Endothelial cell of umbilical vein (primary cell): ENCODE measurements at regions not wholly inside any gene's neighbourhood (a gene's known extent, or its start where the extent isn't known, plus 50 kb on each side); places are given as distances from the start of the nearest gene placed in this dataset.

Source experiments
- BruUV-seq: library from RNA; stranded (reverse); fragments of 400-500 nt; replicated peaks from 2 replicates; lab custom pipeline; 2021; lab: Mats Ljungman, UMichigan
- CTCF ChIA-PET: fragments of 300-600, 350-600 bp; sonication (Branson Sonifier 250); formaldehyde crosslinking; loops from one replicate; lab custom pipeline; 2021; ENCODE audit warnings: antibody characterized with exemption, inconsistent platforms; lab: Charles Lee
- POLR2A ChIA-PET: fragments of 300-600, 350-600 bp; sonication (Branson Sonifier 250); formaldehyde crosslinking; loops from one replicate; lab custom pipeline; 2021; ENCODE audit warnings: antibody characterized with exemption, inconsistent platforms; lab: Charles Lee
- DNase-seq: peaks from one replicate; pipeline ENCODE4 v3.0.0-alpha.2; 2011; ENCODE audit warnings: low read depth, low spot score
- FAIRE-seq: peaks from 2 replicates; lab custom pipeline; 2011; peaks lifted over from hg19 to GRCh38; lab: Jason Lieb, UNC
- H2AFZ ChIP-seq: 2 replicates; pipeline ENCODE4 v1.6.0; 2012; ENCODE audit warnings: low read depth, low read length, control low read depth, inconsistent platforms
- H3K27ac ChIP-seq: 2 replicates; pipeline ENCODE4 v1.5.1; 2011; ENCODE audit warnings: low read depth, mild to moderate bottlenecking, control low read depth, low read length, moderate library complexity; ENCODE audit not compliant: insufficient read depth
- H3K27me3 ChIP-seq, 2 experiments: 2 replicates each; pipeline versions ENCODE4 v1.6.0 to v1.6.1; 2011; ENCODE audit warnings: low read length in 2 of 2, mixed read lengths in 1 of 2; ENCODE audit not compliant: control insufficient read depth in 2 of 2, insufficient read depth in 2 of 2
- H3K36me3 ChIP-seq, 2 experiments: 2 replicates in 1 of 2; 3 replicates in 1 of 2; pipeline ENCODE4 v1.5.1; 2011; ENCODE audit warnings: low read length in 2 of 2, mild to moderate bottlenecking in 1 of 2, moderate library complexity in 1 of 2; ENCODE audit not compliant: control insufficient read depth in 2 of 2, insufficient read depth in 2 of 2; ENCODE audit errors: extremely low read depth in 1 of 2
- H3K4me1 ChIP-seq: 3 replicates; pipeline ENCODE4 v1.5.1; 2011; ENCODE audit warnings: mild to moderate bottlenecking, low read length; ENCODE audit not compliant: control insufficient read depth, insufficient read depth; ENCODE audit errors: extremely low read depth
- H3K4me2 ChIP-seq: 2 replicates; pipeline ENCODE4 v1.6.1; 2011; ENCODE audit warnings: low read length, control low read depth, mixed read lengths; ENCODE audit not compliant: insufficient read depth
- H3K4me3 ChIP-seq, 3 experiments: fragments of 200-600 bp in 1 of 3; sonication (generic), shearing (Covaris generic) in 1 of 3; replicated peaks in 1 of 3; 2 replicates each; pipeline ENCODE4 v1.5.1; 2011 to 2016; ENCODE audit warnings: control low read depth in 3 of 3, low read length in 3 of 3, mild to moderate bottlenecking in 2 of 3, inconsistent platforms in 1 of 3, low read depth in 1 of 3, moderate library complexity in 1 of 3; ENCODE audit not compliant: insufficient read depth in 1 of 3
- H3K79me2 ChIP-seq: 2 replicates; pipeline ENCODE4 v1.6.0; 2012; ENCODE audit warnings: low read length, inconsistent platforms; ENCODE audit not compliant: control insufficient read depth, insufficient read depth
- H3K9ac ChIP-seq: replicated peaks from 2 replicates; pipeline ENCODE3; 2011; ENCODE audit warnings: low read length, control low read depth; ENCODE audit not compliant: insufficient read depth; ENCODE audit errors: extremely low read depth
- H3K9me1 ChIP-seq: replicated peaks from 3 replicates; pipeline ENCODE4 v1.6.0; 2011; ENCODE audit warnings: mild to moderate bottlenecking, low read length; ENCODE audit not compliant: control insufficient read depth, insufficient read depth; ENCODE audit errors: extremely low read depth
- H3K9me3 ChIP-seq: replicated peaks from 2 replicates; pipeline ENCODE4 v1.5.1; 2012; ENCODE audit warnings: low read length, inconsistent platforms; ENCODE audit not compliant: control insufficient read depth, insufficient read depth
- H4K20me1 ChIP-seq: replicated peaks from 2 replicates; pipeline ENCODE3; 2011; ENCODE audit warnings: mild to moderate bottlenecking, low read length; ENCODE audit not compliant: control insufficient read depth, insufficient read depth; ENCODE audit errors: extremely low read depth
- FOS ChIP-seq: IDR thresholded peaks from 2 replicates; pipeline ENCODE4 v1.6.1; 2011; ENCODE audit warnings: mild to moderate bottlenecking, low read length, moderate library complexity, borderline replicate concordance; ENCODE audit not compliant: insufficient read depth
- JUN ChIP-seq: IDR thresholded peaks from 2 replicates; pipeline ENCODE4 v1.6.1; 2011; ENCODE audit warnings: borderline replicate concordance, low read depth; ENCODE audit not compliant: insufficient read length, insufficient read depth
- MYC ChIP-seq: IDR thresholded peaks from one replicate; pipeline ENCODE4 v1.6.1; 2011; ENCODE audit warnings: mild to moderate bottlenecking, low read depth, low read length
- POLR2A ChIP-seq: IDR thresholded peaks from 2 replicates; pipeline ENCODE4 v1.6.1; 2012; ENCODE audit warnings: low read depth, mild to moderate bottlenecking, control low read depth, low read length
- POLR2AphosphoS5 ChIP-seq: IDR thresholded peaks from 2 replicates; pipeline ENCODE4 v1.6.1; 2012; ENCODE audit warnings: low read depth, mild to moderate bottlenecking, control low read depth, low read length, moderate library complexity; ENCODE audit not compliant: insufficient read depth
- dilution Hi-C: fragments of 300-500 bp; cut with MboI; formaldehyde crosslinking; loops from one replicate; pipeline ENCODE4 v1.15.0; 2019; ENCODE audit warnings: low sequenced_read_pairs; ENCODE audit not compliant: extremely low pct_ligation_motif_present
- intact Hi-C: fragments of 100-400 bp; cut with micrococcal nuclease; formaldehyde crosslinking; loops from one replicate; pipeline ENCODE4 v1.10.0; 2022
- TF ChIP-seq, protein P1 (sequence below), 2 donors: IDR thresholded peaks; 1 replicate in 1 of 2; 2 replicates in 1 of 2; pipeline ENCODE4 v1.5.1; 2011; ENCODE audit warnings: low read length in 2 of 2, mild to moderate bottlenecking in 2 of 2, moderate library complexity in 2 of 2, control low read depth in 1 of 2, inconsistent platforms in 1 of 2, low read depth in 1 of 2; ENCODE audit not compliant: insufficient read depth in 1 of 2; ENCODE audit errors: extremely low read depth in 1 of 2

DNA sequence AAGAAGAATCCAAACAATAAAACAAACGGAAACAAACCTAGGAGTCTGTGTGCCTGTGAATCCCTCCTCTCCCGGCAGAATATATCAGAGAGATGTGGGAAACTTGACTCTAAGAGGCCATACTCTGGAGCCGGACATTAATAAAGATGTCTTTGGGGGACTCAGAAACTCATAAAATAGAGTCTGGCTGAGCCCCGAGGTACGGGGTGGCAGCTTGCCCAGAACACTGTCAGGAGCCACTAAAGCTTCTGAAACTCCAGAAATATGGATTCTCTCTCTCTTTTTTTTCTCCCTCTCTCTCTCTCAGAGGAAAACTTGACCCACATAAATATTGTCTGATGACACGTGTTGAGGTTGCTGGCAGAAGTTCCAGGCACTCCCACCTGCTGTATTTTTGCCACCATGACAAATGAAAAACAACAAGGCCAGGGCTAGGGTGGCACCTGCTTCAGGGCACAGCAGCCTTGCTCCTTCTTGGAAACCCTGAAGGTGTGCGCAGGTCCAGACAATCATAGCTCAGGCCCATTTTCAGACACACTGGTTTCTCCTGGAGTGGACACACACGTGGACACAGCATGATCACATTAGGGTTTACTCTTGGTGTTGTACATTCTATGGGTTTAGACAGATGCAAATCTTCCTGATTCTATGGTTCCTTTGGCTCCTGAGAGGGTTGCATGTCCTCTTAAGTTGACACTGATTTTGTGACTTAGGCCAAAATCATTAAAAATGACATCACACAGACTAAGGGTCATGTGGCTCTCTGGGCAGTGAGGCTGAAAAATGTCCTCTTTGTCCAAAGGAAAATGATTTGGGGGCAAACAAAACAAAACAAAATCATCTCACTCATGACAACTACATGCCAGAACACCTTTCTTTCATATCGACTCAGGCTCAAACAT is 282.6 kb upstream of the IRX3 start:
- FAIRE-seq = no peak
- POLR2A ChIA-PET = no interaction called here

DNA sequence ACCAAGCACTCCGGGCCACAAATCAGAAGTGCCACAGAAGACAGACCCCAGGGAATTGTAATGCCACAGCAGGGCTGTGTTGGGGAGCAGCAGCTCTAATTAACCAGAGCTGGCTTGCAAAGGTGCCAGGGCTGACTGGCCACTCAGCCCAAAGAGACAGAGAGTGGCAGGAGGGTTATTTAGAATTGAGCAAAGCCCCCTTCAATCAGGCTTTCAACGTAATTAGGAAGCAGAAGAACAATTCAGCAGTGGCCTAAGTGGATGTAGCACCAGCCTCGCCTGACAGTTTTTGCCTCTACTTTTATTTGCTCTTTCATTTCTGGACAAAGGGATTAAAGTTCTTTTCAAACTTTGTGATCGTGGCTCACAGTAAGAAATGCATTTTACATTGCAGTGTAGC is 278.3 kb upstream of the IRX3 start:
- Histone ChIP-seq H3K79me2 (no peaks in the 10 kb centered on the region), H2AFZ (no peak overlapping the region), H3K27me3 (no peaks in the 10 kb centered on the region), H3K9ac (no peak overlapping the region), H3K27ac (no peak overlapping the region), H4K20me1 (no peaks in the 10 kb centered on the region), H3K4me2 (no peak overlapping the region), H3K4me3 (no peak overlapping the region), H3K9me1 (no peaks in the 10 kb centered on the region), H3K36me3 (no peaks in the 10 kb centered on the region), H3K4me1 (no peaks in the 10 kb centered on the region), H3K9me3 (no peaks in the 10 kb centered on the region)
- FAIRE-seq = no peak
- no peak for DNase-seq
- ChIA-PET POLR2A (no interaction called here), CTCF (no interaction called here)
- BruUV-seq = no TSS peak
- TF ChIP-seq, protein P1, sequence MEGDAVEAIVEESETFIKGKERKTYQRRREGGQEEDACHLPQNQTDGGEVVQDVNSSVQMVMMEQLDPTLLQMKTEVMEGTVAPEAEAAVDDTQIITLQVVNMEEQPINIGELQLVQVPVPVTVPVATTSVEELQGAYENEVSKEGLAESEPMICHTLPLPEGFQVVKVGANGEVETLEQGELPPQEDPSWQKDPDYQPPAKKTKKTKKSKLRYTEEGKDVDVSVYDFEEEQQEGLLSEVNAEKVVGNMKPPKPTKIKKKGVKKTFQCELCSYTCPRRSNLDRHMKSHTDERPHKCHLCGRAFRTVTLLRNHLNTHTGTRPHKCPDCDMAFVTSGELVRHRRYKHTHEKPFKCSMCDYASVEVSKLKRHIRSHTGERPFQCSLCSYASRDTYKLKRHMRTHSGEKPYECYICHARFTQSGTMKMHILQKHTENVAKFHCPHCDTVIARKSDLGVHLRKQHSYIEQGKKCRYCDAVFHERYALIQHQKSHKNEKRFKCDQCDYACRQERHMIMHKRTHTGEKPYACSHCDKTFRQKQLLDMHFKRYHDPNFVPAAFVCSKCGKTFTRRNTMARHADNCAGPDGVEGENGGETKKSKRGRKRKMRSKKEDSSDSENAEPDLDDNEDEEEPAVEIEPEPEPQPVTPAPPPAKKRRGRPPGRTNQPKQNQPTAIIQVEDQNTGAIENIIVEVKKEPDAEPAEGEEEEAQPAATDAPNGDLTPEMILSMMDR (IDR thresholded peaks at IDR 0.05; ENCODE audit: extremely low read depth in 1 of 2, insufficient read depth in 1 of 2, low read depth in 1 of 2, low read length in 2 of 2) = no peak
- TF ChIP-seq FOS (no peak), MYC (no peak), JUN (no peak), POLR2A (no peak)
- intact Hi-C loops (no loop called here), dilution Hi-C loops (no loop called here)

More for the DNA sequence above, 282.6 kb upstream of the IRX3 start:
- dilution Hi-C loops (no loop called here), intact Hi-C loops (no loop called here)
- H3K27me3 ChIP-seq = no peaks in the 10 kb centered on the region
- no peak for TF ChIP-seq POLR2A
- no peak for TF ChIP-seq POLR2AphosphoS5
- no peak for TF ChIP-seq FOS
- TF ChIP-seq, protein P1 (IDR thresholded peaks at IDR 0.05; ENCODE audit: extremely low read depth in 1 of 2, insufficient read depth in 1 of 2, low read depth in 1 of 2, low read length in 2 of 2) = no peak
- H3K9me3 ChIP-seq = no peaks in the 10 kb centered on the region
- no peak overlapping the region for H3K4me2 ChIP-seq
- no peak overlapping the region for H3K9ac ChIP-seq
- H3K36me3 ChIP-seq = no peaks in the 10 kb centered on the region
- H3K27ac ChIP-seq = no peak overlapping the region
- CTCF ChIA-PET = no interaction called here
- H3K9me1 ChIP-seq = no peaks in the 10 kb centered on the region
- no peaks in the 10 kb centered on the region for H3K79me2 ChIP-seq
- no peak for DNase-seq
- H2AFZ ChIP-seq = no peak overlapping the region
- no peaks in the 10 kb centered on the region for H3K4me1 ChIP-seq
- no peaks in the 10 kb centered on the region for H4K20me1 ChIP-seq
- no peak overlapping the region for H3K4me3 ChIP-seq
- no TSS peak for BruUV-seq
